NB4 (cell line): ENCODE measurements at regions not wholly inside any gene's neighbourhood (a gene's known extent, or its start where the extent isn't known, plus 50 kb on each side); places are given as distances from the start of the nearest gene placed in this dataset.

Source experiments
- DNase-seq: peaks from one replicate; pipeline ENCODE4 v3.0.0; 2010; ENCODE audit warnings: low read depth
- H3K4me3 ChIP-seq: one replicate; pipeline ENCODE4 v1.5.1; 2011; ENCODE audit warnings: mild to moderate bottlenecking, low read depth, low read length, moderate library complexity
- MAX ChIP-seq: IDR thresholded peaks from 2 replicates; pipeline ENCODE4 v1.6.1; 2011; ENCODE audit warnings: low read depth, low read length
- MYC ChIP-seq: IDR thresholded peaks from 2 replicates; pipeline ENCODE4 v1.6.1; 2011; ENCODE audit warnings: low read depth, low read length
- POLR2A ChIP-seq: IDR thresholded peaks from 2 replicates; pipeline ENCODE4 v1.6.1; 2011; ENCODE audit warnings: mild to moderate bottlenecking; ENCODE audit not compliant: insufficient read length; ENCODE audit errors: extremely low read depth
- TF ChIP-seq, protein P1 (sequence below): IDR thresholded peaks from one replicate; pipeline ENCODE4 v1.5.1; 2012; ENCODE audit warnings: low read depth, low read length

GRCh38 chr10:108822026-108822425 is 1101.3 kb downstream of the XPNPEP1 start:
- no peak overlapping the region for H3K4me3 ChIP-seq
- TF ChIP-seq, protein P1, sequence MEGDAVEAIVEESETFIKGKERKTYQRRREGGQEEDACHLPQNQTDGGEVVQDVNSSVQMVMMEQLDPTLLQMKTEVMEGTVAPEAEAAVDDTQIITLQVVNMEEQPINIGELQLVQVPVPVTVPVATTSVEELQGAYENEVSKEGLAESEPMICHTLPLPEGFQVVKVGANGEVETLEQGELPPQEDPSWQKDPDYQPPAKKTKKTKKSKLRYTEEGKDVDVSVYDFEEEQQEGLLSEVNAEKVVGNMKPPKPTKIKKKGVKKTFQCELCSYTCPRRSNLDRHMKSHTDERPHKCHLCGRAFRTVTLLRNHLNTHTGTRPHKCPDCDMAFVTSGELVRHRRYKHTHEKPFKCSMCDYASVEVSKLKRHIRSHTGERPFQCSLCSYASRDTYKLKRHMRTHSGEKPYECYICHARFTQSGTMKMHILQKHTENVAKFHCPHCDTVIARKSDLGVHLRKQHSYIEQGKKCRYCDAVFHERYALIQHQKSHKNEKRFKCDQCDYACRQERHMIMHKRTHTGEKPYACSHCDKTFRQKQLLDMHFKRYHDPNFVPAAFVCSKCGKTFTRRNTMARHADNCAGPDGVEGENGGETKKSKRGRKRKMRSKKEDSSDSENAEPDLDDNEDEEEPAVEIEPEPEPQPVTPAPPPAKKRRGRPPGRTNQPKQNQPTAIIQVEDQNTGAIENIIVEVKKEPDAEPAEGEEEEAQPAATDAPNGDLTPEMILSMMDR: no peak
- TF ChIP-seq POLR2A (no peak), MYC (no peak), MAX (no peak)
- no peak for DNase-seq

GRCh38 chr10:108819302-108819701 is 1104.0 kb downstream of the XPNPEP1 start:
- DNase-seq: no peak
- no peak overlapping the region for H3K4me3 ChIP-seq
- TF ChIP-seq, protein P1: no peak

DNA sequence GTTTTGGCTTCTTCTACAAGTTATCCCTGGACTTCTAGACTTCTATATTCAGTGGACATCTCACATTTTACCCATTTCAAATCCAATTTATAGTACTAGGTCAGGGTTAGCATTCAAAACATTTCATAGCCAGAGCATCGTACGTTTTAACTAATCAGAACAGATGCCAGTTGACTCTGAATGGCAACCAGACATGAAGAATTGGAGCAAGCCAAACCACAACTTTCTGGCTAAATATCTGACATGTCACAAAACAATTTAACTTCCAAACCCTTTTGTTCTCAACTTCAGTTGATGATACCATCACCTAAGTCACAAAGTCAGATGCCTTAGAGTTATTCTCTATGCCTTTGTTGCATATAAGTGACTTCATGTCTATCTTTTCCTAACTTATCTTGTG is 1105.7 kb downstream of the XPNPEP1 start:
- no peak for TF ChIP-seq MYC
- TF ChIP-seq MAX: no peak
- TF ChIP-seq POLR2A: no peak
- TF ChIP-seq, protein P1: no peak
- DNase-seq: no peak
- no peak overlapping the region for H3K4me3 ChIP-seq

- no peak for DNase-seq
- no peak overlapping the region for H3K4me3 ChIP-seq
- TF ChIP-seq MYC: no peak
- no peak for TF ChIP-seq MAX
- TF ChIP-seq POLR2A: no peak
- TF ChIP-seq, protein P1: no peak
Measured at GRCh38 chr10:108817135-108817534, 1106.2 kb downstream of the XPNPEP1 start.

DNA sequence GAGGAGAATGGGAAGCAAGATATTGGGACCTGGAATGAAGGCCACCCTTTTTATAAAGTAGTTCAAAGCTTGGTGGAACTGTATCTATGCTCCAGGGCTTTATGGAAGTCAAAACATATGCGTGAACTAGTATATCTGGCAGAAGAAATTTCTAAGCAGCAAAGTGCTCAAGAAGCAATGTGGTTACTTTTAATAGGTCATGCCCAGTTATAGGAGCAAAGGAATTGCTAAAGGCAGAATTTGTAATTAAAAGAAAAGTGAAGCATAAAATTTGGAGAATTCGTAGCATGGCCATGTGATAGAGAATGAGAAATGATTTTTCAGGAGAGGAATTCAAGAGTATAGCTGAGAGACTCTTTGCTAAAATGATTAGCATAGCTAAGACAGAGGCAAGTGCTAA is 1110.4 kb downstream of the XPNPEP1 start:
- no peak overlapping the region for H3K4me3 ChIP-seq
- DNase-seq: no peak
- TF ChIP-seq, protein P1: no peak
- TF ChIP-seq MAX (no peak), MYC (no peak), POLR2A (no peak)

- TF ChIP-seq, protein P1: no peak
- TF ChIP-seq MAX (no peak), POLR2A (no peak), MYC (no peak)
- no peak overlapping the region for H3K4me3 ChIP-seq
- DNase-seq: no peak
Measured at GRCh38 chr10:108812296-108812695, 1111.0 kb downstream of the XPNPEP1 start.
